ENCODE measurements at regions not wholly inside any gene's neighbourhood (a gene's known extent, or its start where the extent isn't known, plus 50 kb on each side); places are given as distances from the start of the nearest gene placed in this dataset.

DNA sequence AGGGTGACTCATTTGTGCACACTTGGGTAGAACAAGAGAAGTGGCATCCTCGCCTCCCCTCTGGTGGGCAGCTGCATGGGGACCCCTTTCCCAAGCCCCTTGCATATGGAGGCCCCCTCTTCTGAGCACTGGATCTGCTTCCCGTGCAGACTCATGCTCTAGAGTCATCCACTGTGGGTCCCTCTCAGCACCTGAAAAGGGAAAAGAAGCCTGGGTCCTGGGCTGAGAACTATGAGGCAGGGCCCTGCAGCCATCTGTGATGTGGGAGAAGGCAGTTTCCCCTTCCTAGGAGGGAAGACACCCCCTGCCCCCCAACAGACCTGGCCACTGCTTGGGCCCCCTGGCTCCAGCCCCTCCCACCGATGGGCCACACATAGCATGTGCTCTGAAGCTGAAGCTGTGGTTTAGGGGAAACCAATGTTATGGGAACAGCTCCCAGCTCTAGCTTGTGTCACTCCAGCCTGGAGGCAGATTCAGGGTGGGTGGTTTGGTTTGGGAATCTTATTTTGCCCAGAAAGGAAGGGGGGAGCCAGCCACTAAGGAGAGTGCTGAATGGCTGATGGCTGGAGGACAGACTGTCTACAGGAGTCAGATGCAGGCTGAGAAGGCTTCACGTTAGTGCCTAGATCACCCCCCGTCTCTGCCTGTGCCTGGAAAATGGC is 172.8 kb downstream of the GLI2 start:
- BruUV-seq (replicated peaks) = no TSS peak
- ChIA-PET CTCF (no interaction called here), POLR2A (ENCODE audit: unreplicated experiment) (no interaction called here)
- no peaks in the 10 kb centered on the region for H3K9me3 ChIP-seq (ENCODE audit: low read length)
- H2AFZ ChIP-seq (ENCODE audit: low read length) = no peak overlapping the region
- no peaks in the 10 kb centered on the region for H3K36me3 ChIP-seq (ENCODE audit: low read depth, low read length)
- no peaks in the 10 kb centered on the region for H4K20me1 ChIP-seq (ENCODE audit: low read length)
- DNase-seq (no peak), ATAC-seq (no peak)
- no peaks in the 10 kb centered on the region for H3K9me2 ChIP-seq (replicated peaks; ENCODE audit: low read length)
- TF ChIP-seq, protein P1, sequence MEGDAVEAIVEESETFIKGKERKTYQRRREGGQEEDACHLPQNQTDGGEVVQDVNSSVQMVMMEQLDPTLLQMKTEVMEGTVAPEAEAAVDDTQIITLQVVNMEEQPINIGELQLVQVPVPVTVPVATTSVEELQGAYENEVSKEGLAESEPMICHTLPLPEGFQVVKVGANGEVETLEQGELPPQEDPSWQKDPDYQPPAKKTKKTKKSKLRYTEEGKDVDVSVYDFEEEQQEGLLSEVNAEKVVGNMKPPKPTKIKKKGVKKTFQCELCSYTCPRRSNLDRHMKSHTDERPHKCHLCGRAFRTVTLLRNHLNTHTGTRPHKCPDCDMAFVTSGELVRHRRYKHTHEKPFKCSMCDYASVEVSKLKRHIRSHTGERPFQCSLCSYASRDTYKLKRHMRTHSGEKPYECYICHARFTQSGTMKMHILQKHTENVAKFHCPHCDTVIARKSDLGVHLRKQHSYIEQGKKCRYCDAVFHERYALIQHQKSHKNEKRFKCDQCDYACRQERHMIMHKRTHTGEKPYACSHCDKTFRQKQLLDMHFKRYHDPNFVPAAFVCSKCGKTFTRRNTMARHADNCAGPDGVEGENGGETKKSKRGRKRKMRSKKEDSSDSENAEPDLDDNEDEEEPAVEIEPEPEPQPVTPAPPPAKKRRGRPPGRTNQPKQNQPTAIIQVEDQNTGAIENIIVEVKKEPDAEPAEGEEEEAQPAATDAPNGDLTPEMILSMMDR (conservative IDR thresholded peaks at IDR 0.05; ENCODE audit: low read depth, low read length) = no peak
- no peak for TF ChIP-seq EZH2phosphoT487 (IDR thresholded peaks at IDR 0.05; ENCODE audit: borderline replicate concordance, low read length)
- no peak for TF ChIP-seq EZH2 (IDR thresholded peaks at IDR 0.05; ENCODE audit: low read length, unreplicated experiment)
- no peak overlapping the region for H3K4me2 ChIP-seq (ENCODE audit: low read length)
- no peak overlapping the region for H3K9ac ChIP-seq (ENCODE audit: low read length)
- H3F3A ChIP-seq (ENCODE audit: low read length, unreplicated experiment) = no peaks in the 10 kb centered on the region
- intact Hi-C loops (cut with micrococcal nuclease) = no loop called here
- no peak overlapping the region for H3K27ac ChIP-seq (ENCODE audit: low read length)
- peaks cover 31% of the 10 kb centered on the region for H3K4me1 ChIP-seq (ENCODE audit: insufficient read depth, low read length)
- no peaks in the 10 kb centered on the region for H3K27me3 ChIP-seq (ENCODE audit: low read length)
- no peaks in the 10 kb centered on the region for H3K79me2 ChIP-seq (ENCODE audit: low read length)
- no peak overlapping the region for H3K4me3 ChIP-seq (ENCODE audit: low read length)

DNA sequence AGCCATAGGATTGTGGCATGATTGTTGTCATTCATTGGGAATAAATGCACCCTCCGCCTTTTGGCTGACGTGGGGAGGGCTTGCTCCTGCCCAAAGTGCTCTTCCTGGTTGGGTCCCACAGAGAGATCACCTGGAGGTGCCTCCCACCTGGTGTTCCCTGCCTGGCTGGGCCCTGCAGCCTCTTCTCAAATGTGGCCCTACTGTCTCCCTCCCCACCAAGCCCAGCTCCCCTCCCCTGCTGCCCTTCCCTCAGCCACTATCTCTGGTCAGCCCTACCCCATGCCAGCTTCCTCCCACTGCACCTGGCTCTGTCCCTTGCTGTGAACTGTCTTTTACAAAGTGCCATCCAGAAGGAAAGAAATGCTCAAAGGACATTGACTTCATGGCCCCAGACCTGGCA is 173.4 kb downstream of the GLI2 start:
- no peaks in the 10 kb centered on the region for H4K20me1 ChIP-seq (ENCODE audit: low read length)
- no peak overlapping the region for H3K4me2 ChIP-seq (ENCODE audit: low read length)
- H3K9ac ChIP-seq (ENCODE audit: low read length) = no peak overlapping the region
- no peak for TF ChIP-seq EZH2 (IDR thresholded peaks at IDR 0.05; ENCODE audit: low read length, unreplicated experiment)
- TF ChIP-seq EZH2phosphoT487 (IDR thresholded peaks at IDR 0.05; ENCODE audit: borderline replicate concordance, low read length) = no peak
- TF ChIP-seq, protein P1 (conservative IDR thresholded peaks at IDR 0.05; ENCODE audit: low read depth, low read length) = no peak
- BruUV-seq (replicated peaks) = no TSS peak
- no peak overlapping the region for H2AFZ ChIP-seq (ENCODE audit: low read length)
- CTCF ChIA-PET = no interaction called here
- H3K27me3 ChIP-seq (ENCODE audit: low read length) = no peaks in the 10 kb centered on the region
- no peaks in the 10 kb centered on the region for H3K36me3 ChIP-seq (ENCODE audit: low read depth, low read length)
- H3K4me3 ChIP-seq (ENCODE audit: low read length) = no peak overlapping the region
- no peaks in the 10 kb centered on the region for H3K9me3 ChIP-seq (ENCODE audit: low read length)
- H3F3A ChIP-seq (ENCODE audit: low read length, unreplicated experiment) = no peaks in the 10 kb centered on the region
- H3K27ac ChIP-seq (ENCODE audit: low read length) = no peak overlapping the region
- DNase-seq (no peak), ATAC-seq (no peak)
- H3K79me2 ChIP-seq (ENCODE audit: low read length) = no peaks in the 10 kb centered on the region
- H3K9me2 ChIP-seq (replicated peaks; ENCODE audit: low read length) = no peaks in the 10 kb centered on the region
- peaks cover 35% of the 10 kb centered on the region for H3K4me1 ChIP-seq (ENCODE audit: insufficient read depth, low read length)
- intact Hi-C loops (cut with micrococcal nuclease) = no loop called here
- POLR2A ChIA-PET (ENCODE audit: unreplicated experiment) = no interaction called here

DNA sequence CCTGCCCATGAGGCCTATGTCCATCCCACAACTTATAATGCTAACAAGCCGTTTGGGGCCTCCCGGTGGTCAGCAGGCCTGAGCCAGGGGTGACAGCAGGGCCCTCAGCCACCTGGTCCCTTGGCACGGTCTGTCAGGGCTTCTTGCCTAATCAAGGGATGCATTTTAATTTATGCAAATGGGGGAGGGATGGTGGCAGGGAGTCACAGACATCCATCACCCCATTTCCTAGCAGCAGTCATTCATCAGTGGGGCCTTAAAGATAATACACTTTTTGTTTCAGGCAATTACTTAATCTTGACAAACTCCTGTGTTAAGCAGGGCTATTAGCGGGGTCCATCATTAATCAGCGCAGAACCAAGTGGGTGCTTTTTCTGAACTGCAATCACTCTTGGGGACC is 174.5 kb downstream of the GLI2 start:
- intact Hi-C loops (cut with micrococcal nuclease) = no loop called here

More for the DNA sequence above, 174.5 kb downstream of the GLI2 start:
- no peaks in the 10 kb centered on the region for H4K20me1 ChIP-seq (ENCODE audit: low read length)
- no peaks in the 10 kb centered on the region for H3K27me3 ChIP-seq (ENCODE audit: low read length)
- H3K9me3 ChIP-seq (ENCODE audit: low read length) = no peaks in the 10 kb centered on the region
- BruUV-seq (replicated peaks) = no TSS peak
- H2AFZ ChIP-seq (ENCODE audit: low read length) = no peak overlapping the region
- no peak for ATAC-seq
- H3K4me2 ChIP-seq (ENCODE audit: low read length) = no peak overlapping the region
- DNase-seq = no peak
- H3K9ac ChIP-seq (ENCODE audit: low read length) = no peak overlapping the region
- H3K79me2 ChIP-seq (ENCODE audit: low read length) = no peaks in the 10 kb centered on the region
- ChIA-PET POLR2A (ENCODE audit: unreplicated experiment) (no interaction called here), CTCF (no interaction called here)
- no peak for TF ChIP-seq EZH2 (IDR thresholded peaks at IDR 0.05; ENCODE audit: low read length, unreplicated experiment)
- no peak for TF ChIP-seq EZH2phosphoT487 (IDR thresholded peaks at IDR 0.05; ENCODE audit: borderline replicate concordance, low read length)
- TF ChIP-seq, protein P1 (conservative IDR thresholded peaks at IDR 0.05; ENCODE audit: low read depth, low read length) = no peak
- H3K4me3 ChIP-seq (ENCODE audit: low read length) = no peak overlapping the region
- H3F3A ChIP-seq (ENCODE audit: low read length, unreplicated experiment) = no peaks in the 10 kb centered on the region
- peaks cover 45% of the 10 kb centered on the region for H3K4me1 ChIP-seq (ENCODE audit: insufficient read depth, low read length)
- H3K27ac ChIP-seq (ENCODE audit: low read length) = no peak overlapping the region
- H3K36me3 ChIP-seq (ENCODE audit: low read depth, low read length) = no peaks in the 10 kb centered on the region
- no peaks in the 10 kb centered on the region for H3K9me2 ChIP-seq (replicated peaks; ENCODE audit: low read length)

Data from PC-3 (cell line).